Activated CD4-positive, alpha-beta T cell treated with anti-CD3 and anti-CD28 coated beads, Interleukin-2, amount 50 U/mL, for 4 hours (primary cell): ENCODE measurements at regions not wholly inside any gene's neighbourhood (a gene's known extent, or its start where the extent isn't known, plus 50 kb on each side); places are given as distances from the start of the nearest gene placed in this dataset.

ENCODE experiments used
- DNase-seq, 2 experiments: peaks; one replicate each; pipeline ENCODE4 v3.0.0-alpha.2; 2020

GRCh38 chr1:115491298-115492018 is 150.3 kb upstream of the VANGL1 start:
- DNase-seq, result no peak

- DNase-seq, result no peak
These were observed 141.0 kb upstream of the NGF start for GRCh38 chr1:115479055-115479482.

- DNase-seq, result no peak
These were observed 139.0 kb upstream of the NGF start for GRCh38 chr1:115477071-115477470.

- DNase-seq, result no peak
These were observed 138.6 kb upstream of the NGF start for GRCh38 chr1:115476616-115477015.

GRCh38 chr1:115475901-115476300 is 137.9 kb upstream of the NGF start:
- no peak for DNase-seq

GRCh38 chr1:115475252-115475651 is 137.2 kb upstream of the NGF start:
- no peak for DNase-seq

- no peak for DNase-seq
These were observed 136.0 kb upstream of the NGF start for GRCh38 chr1:115473986-115474565.

GRCh38 chr1:115469703-115470476 is 131.8 kb upstream of the NGF start:
- DNase-seq, result peak in 1 of 2 experiments; percentile 7

GRCh38 chr1:115467790-115468189 is 129.7 kb upstream of the NGF start:
- no peak for DNase-seq

GRCh38 chr1:115467196-115467595 is 129.1 kb upstream of the NGF start:
- DNase-seq, result no peak

GRCh38 chr1:115466433-115466832 is 128.4 kb upstream of the NGF start:
- DNase-seq, result no peak

- no peak for DNase-seq
These were observed 127.8 kb upstream of the NGF start for GRCh38 chr1:115465802-115466363.

- no peak for DNase-seq
These were observed 125.3 kb upstream of the NGF start for GRCh38 chr1:115463347-115463746.

- no peak for DNase-seq
These were observed 124.6 kb upstream of the NGF start for GRCh38 chr1:115462566-115463076.

- DNase-seq, result no peak
These were observed 123.5 kb upstream of the NGF start for GRCh38 chr1:115461526-115461925.

GRCh38 chr1:115459161-115459560 is 121.1 kb upstream of the NGF start:
- DNase-seq, result no peak

- no peak for DNase-seq
These were observed 120.5 kb upstream of the NGF start for GRCh38 chr1:115458426-115459114.

- DNase-seq, result no peak
These were observed 119.2 kb upstream of the NGF start for GRCh38 chr1:115457289-115457688.

- DNase-seq, result no peak
These were observed 118.5 kb upstream of the NGF start for GRCh38 chr1:115456441-115456961.

GRCh38 chr1:115454837-115455511 is 116.9 kb upstream of the NGF start:
- no peak for DNase-seq

GRCh38 chr1:115453666-115454065 is 115.6 kb upstream of the NGF start:
- no peak for DNase-seq
